SK-N-SH (cell line): ENCODE measurements at regions not wholly inside any gene's neighbourhood (a gene's known extent, or its start where the extent isn't known, plus 50 kb on each side); places are given as distances from the start of the nearest gene placed in this dataset.

ENCODE experiments used
- CHD2 ChIP-seq: fragments of 150-350 bp; IDR thresholded peaks from 2 replicates; pipeline ENCODE4 v1.6.1; 2018; ENCODE audit warnings: low read length; ENCODE audit not compliant: partially characterized antibody
- CTCF ChIP-seq: fragments of 200-600 bp; sonication (generic); IDR thresholded peaks from 2 replicates; pipeline ENCODE4 v1.6.1; 2017; ENCODE audit warnings: antibody characterized with exemption, mild to moderate bottlenecking, moderate library complexity
- EP300 ChIP-seq, 2 experiments: IDR thresholded peaks; 2 replicates each; pipeline versions ENCODE4 v1.4.0 to v1.6.1; 2012; ENCODE audit warnings: borderline replicate concordance in 1 of 2, low read depth in 1 of 2, low read length in 1 of 2
- POLR2AphosphoS5 ChIP-seq: IDR thresholded peaks from 2 replicates; pipeline ENCODE4 v1.6.1; 2012; ENCODE audit warnings: low read depth, low read length
- RAD21 ChIP-seq: IDR thresholded peaks from 2 replicates; pipeline ENCODE4 v1.6.1; 2012; ENCODE audit warnings: mild to moderate bottlenecking, low read length
- RCOR1 ChIP-seq: fragments of 150-350 bp; IDR thresholded peaks from 2 replicates; pipeline ENCODE4 v1.6.1; 2017; ENCODE audit warnings: antibody characterized with exemption, low read length
- SMC3 ChIP-seq: IDR thresholded peaks from 2 replicates; pipeline ENCODE4 v1.6.1; 2012; ENCODE audit warnings: low read depth, low read length, improper control_type of control experiment

- TF ChIP-seq CHD2 (no peak), CTCF (no peak), RAD21 (no peak), POLR2AphosphoS5 (no peak), SMC3 (no peak), RCOR1 (no peak), EP300 (IDR thresholded peaks at IDR 0.05; ENCODE audit: borderline replicate concordance in 1 of 2, low read depth in 1 of 2, low read length in 1 of 2) (no peak)
Observed at GRCh38 chr20:48227381-48227780, 442.1 kb upstream of the SULF2 start.
